HG02970 (cell line): ENCODE measurements at regions not wholly inside any gene's neighbourhood (a gene's known extent, or its start where the extent isn't known, plus 50 kb on each side); places are given as distances from the start of the nearest gene placed in this dataset.
"Not testable (repeated sequence)": the region's sequence is repeated elsewhere in the genome, so short reads cannot be mapped to it uniquely, and the experiment has no call there.

Experiments
- ATAC-seq: cut with Tn5 transposase; IDR thresholded peaks from one replicate; pipeline ENCODE4 v1.9.1; 2021; ENCODE audit warnings: mild to moderate bottlenecking, moderate library complexity, moderate number of reproducible peaks; ENCODE audit not compliant: unreplicated experiment, low FRiP score

DNA sequence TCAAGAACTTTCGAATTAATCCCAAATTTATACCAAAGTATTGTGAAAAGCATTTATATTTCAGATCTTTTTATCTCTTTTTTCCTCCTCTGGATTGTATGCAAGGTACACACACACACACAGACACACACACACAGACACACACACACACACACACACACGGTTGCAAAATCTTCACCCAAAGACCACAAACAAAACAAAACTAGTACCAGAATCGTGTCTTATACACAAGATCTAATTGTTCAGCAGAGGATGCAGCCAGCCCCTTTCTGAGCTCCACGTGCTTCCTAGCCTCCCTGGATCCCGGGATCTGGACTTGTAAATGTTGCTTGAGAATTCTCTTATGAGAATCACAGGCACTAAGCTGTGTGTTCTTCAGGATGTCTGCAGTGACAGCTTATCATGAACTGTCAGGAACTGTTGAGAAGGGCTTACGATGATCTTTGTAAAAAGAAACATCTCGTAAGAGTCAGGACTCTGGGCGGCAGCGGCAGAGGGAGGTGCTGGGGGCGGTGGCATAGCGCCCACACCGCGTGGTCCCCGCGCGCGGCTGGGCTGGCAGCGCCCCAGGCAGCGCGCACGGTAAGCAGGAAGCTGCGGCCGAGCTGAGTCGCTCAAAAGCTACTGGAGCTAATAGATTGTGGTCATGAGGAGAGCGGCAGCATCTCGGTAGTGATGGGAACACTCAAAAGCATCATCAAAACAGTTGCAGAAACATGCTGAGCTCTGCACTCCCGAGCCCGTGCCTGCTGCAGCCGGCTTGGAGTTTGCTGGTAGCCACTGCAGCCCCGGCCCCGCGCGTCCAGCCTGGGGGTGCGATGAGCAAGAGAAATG lies 277.6 kb downstream of the GATA3 start:
- ATAC-seq, result no peak

DNA sequence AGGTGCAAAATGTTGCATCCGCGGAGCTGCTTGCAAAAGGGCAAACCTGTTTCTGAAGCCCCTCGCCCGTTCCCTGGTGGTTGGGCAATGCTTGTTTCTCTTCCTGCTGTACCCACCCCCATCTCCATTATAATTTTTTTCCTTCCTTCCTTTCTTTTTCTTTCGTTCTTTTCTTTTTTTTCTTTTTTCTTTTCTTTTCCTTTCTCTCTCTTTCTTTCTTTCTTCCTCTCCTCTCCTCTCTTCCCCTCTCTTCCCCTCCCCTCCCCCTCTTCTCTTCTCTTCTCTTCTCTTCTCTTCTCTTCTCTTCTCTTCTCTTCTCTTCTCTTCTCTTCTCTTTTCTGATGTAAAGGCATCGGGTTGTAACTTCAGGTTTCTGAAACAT lies 278.2 kb downstream of the GATA3 start:
- ATAC-seq, result no peak

GRCh38 chr10:8334631-8335030 lies 280.1 kb downstream of the GATA3 start:
- no peak for ATAC-seq

DNA sequence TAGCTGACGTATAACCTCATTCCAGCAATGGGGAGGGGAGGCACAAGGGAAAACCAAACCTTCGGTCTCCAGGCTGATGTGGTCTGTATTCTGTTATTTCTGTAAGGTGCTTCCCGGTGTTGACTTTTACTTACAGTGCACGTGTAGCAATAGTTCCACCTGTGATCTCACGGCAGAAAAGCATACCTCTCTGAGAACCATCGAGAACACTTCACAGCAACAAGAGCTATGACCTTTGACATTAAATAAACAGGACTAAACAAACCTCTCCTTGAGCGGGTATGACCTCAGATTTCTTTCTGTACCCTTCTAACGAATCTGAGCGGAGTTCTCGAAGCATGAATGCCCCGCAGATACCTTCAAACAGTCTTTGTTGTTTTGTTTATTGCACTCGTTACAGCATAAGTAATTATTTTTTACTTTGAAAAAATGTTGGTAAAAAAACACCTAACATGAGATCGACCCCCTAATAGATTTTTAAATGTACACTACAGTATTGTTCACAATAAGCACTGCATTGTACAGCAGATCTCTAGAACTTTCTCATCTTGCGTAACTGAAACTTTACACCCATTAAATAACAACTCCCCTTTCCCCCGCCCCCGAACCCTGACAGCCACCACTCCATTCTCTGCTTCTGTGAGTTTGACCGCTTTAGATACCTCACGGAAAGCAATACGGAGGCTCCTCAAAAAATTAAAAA lies 282.3 kb downstream of the GATA3 start:
- no peak for ATAC-seq

- ATAC-seq, result no peak
Measured at GRCh38 chr10:8337332-8337651, 282.8 kb downstream of the GATA3 start.

DNA sequence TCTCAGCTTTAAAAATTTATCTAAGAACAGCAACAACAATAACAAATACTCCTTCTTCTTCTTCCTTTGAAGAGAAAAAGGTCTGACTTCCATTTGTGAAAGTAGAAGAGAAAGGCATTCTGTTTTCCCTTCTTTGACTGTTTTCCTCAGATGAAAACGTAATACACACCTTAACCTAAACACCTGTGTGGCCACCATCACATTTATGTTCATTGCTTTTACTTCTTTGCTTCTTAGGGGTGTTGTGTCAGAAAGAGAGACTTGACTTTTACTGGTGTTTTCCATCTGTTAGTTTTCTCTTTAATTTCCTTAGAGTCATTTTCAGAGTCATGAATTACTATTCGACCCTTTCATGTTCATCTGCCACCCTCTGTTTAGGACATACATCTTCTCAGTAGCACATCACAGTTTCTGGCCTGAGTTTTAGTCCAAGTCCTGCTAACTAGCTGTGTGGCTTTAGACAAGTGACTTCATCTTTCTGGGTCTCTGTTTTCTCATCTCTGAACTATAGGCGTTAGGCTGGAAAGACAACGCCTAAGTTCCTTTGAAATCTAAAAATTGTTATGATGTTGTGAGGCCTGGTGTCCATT lies 283.8 kb downstream of the GATA3 start:
- no peak for ATAC-seq

DNA sequence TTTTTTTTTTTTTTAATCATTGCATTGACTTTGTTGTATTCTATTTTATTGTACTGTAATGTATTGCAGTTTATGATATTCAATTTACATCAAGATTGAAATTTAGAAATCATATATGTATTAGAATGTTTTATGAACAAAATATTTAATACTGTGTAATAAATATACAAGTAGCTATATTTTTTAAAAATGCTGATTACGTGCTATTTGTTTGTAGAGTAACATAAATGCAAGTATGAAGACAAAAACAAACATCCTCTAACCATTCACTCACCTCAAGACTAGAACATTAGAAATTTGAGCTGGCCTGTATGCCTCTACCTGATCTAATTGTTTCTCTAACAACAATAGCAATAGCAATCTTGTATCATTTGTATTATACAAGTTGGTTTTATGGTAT lies 290.3 kb downstream of the GATA3 start:
- ATAC-seq, result no peak

- no peak for ATAC-seq
Measured at GRCh38 chr10:8346861-8347260, 292.4 kb downstream of the GATA3 start.

DNA sequence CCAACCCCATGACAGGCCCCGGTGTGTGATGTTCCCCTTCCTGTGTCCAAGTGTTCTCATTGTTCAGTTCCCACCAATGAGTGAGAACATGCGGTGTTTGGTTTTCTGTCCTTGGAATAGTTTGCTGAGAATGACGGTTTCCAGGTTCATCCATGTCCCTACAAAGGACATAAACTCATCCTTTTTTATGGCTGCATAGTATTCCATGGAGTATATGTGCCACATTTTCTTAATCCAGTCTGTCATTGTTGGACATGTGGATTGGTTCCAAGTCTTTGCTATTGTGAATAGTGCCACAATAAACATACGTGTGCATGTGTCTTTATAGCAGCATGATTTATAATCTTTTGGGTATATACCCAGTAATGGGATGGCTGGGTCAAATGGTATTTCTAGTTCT lies 293.1 kb downstream of the GATA3 start:
- not testable (repeated sequence) for ATAC-seq

DNA sequence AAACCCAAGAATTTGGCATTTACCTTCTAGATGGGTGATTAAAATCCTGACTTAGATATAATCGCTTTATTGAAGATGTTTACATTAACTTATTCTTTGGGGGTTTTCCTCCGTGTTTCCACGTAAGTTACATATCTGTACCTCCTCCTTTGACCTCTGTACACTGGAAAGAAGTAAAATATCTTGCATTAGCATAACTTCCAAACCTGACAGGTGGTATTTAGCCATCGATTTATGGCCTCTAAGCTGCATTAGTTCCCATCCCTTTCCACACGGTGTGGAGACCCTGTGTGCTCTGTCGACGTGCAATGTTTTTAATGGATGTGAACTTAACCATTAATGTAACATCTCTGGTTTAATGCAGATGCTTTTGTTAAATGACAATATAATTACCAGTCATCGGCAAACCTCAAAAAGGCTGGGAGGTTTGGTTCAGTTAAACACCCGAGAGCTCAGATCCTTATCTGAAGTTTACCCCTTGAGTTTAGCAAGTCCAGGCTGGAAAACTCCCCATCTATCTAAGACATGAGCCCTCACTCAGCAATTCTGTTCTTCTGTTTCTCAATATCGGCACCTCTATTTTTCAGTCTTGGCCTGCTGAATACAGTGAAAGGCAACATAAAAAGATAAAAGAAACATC lies 295.2 kb downstream of the GATA3 start:
- ATAC-seq, result no peak

DNA sequence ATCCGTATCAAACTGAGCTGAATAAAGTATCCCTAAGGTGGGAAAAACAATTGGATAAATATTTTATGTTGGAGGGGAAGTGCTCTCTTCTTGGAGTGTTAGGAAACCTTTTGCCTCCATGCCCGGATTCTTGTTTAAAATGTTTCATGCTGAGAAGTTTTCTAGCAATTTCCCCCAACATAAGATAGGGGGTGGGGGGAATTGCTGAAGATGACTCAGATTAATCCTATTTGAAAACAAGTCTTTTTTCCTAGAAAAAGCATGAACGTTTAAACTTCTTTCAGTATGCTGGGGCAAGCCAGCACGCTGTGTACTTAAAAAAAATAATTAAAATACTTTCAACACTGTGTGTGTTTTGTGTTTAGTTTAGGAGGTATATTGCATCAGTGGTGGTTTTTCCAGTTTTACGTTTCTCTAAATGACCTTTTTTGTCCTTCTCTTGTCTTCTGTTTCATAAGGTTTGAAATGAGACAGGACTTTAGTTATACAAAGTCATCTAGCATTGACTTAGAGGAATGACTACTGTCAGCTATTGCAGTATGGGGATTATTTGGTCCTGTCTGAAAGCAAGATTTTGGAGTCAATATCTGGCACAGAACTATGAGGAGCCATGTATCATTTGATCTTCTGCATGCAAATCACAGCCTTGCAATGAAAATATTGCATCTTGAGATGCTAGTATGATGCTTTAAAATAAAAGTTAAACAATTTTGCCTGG lies 295.9 kb downstream of the GATA3 start:
- no peak for ATAC-seq

GRCh38 chr10:8352171-8353075 lies 297.9 kb downstream of the GATA3 start:
- no peak for ATAC-seq

DNA sequence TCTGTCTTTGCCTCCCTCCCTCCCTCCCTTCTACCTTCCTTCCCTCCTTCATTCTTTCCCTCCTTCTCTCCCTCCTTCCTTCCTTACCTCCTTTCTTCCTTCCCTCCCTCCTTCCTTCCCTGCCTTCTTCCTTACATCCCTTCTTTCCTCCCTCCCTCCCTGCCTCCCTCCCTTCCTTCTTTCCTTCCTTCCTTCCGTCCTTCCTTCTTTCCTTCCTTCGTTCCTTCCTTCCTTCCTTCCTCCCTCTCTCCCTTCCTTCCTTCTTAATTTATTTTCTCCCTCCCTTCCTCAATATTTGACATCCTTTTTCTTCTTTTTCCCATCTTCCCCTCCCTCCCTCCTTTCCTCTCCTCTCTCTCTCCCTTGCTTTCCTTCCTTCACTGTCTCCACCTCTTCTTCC lies 301.8 kb downstream of the GATA3 start:
- no peak for ATAC-seq

DNA sequence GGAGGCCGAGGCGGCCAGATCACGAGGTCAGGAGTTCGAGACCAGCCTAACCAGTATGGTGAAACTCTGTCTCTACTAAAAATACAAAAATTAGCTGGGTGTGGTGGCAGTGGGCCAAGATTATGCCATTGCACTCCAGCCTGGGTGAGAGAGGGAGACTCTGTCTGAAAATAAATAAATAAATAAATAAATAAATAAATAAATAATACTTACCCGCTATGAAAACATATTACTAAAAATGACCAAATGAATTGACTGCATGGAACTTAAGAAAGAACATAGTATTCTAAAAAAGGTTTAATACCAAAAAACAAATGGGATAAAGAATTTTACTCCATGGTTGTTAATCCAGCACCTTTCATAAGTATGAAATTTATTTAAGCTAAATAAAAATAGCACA lies 305.0 kb downstream of the GATA3 start:
- no peak for ATAC-seq

- ATAC-seq, result no peak
Measured at GRCh38 chr10:8360365-8360764, 305.9 kb downstream of the GATA3 start.

GRCh38 chr10:8360814-8361509 lies 306.5 kb downstream of the GATA3 start:
- ATAC-seq, result no peak

DNA sequence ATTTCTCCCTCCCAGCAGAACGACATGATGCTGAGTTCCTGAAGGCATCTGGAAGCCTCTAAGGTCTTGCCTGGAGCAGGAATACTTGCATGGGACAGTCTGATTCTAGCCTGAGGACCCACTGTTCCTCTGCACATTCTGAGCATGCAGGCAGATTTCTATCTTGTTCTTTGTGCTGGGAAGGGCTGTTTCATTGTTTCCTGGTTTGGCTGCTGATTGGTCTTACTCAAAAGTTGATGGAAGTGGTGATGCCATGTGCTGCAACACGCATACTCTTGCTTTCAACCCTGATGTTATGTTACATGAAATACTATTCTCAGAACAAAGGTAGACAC lies 307.0 kb downstream of the GATA3 start:
- no peak for ATAC-seq

GRCh38 chr10:8365935-8366911 lies 311.7 kb downstream of the GATA3 start:
- ATAC-seq, result no peak
